A549 (cell line): ENCODE measurements at regions not wholly inside any gene's neighbourhood (a gene's known extent, or its start where the extent isn't known, plus 50 kb on each side); places are given as distances from the start of the nearest gene placed in this dataset.

Source experiments
- ATAC-seq, 2 experiments: fragments of 200-7000 bp in 1 of 2; fragments of >200 bp in 1 of 2; cut with Nextera tagmentation in 1 of 2; cut with Tn5 transposase in 1 of 2; 3 replicates each; pipeline versions ENCODE4 v1.8.0 to v1.9.1; 2018 to 2020; ENCODE audit warnings: mild to moderate bottlenecking in 1 of 2, moderate library complexity in 1 of 2
- CTCF ChIA-PET: fragments of 300-600 bp; sonication (Branson Sonifier 250); formaldehyde crosslinking; extraction: SDS; loops from one replicate; lab custom pipeline; 2021; ENCODE audit warnings: antibody characterized with exemption, inconsistent platforms; lab: Yijun Ruan, JAX
- POLR2A ChIA-PET: fragments of 350-600 bp; formaldehyde crosslinking; extraction: SDS; loops from one replicate; lab custom pipeline; 2021; ENCODE audit warnings: antibody characterized with exemption, inconsistent platforms; lab: Yijun Ruan, JAX
- DNase-seq, 2 experiments: peaks; one replicate each; pipeline versions ENCODE4 v3.0.0 to v3.0.0-alpha.2; 2011 to 2016; ENCODE audit warnings: low read depth in 1 of 2, low spot score in 1 of 2
- FAIRE-seq: peaks from 2 replicates; lab custom pipeline; 2011; peaks lifted over from hg19 to GRCh38; lab: Jason Lieb, UNC
- H3K27ac ChIP-seq, 2 experiments: fragments of >200 bp; sonication (Bioruptor Twin); formaldehyde crosslinking; 3 replicates each; pipeline ENCODE4 v1.5.1; 2016 to 2017
- H3K4me1 ChIP-seq: fragments of >200 bp; sonication (Bioruptor Twin); formaldehyde crosslinking; 3 replicates; pipeline ENCODE4 v1.6.1; 2016
- H3K4me2 ChIP-seq: fragments of >200 bp; sonication (Bioruptor Twin); formaldehyde crosslinking; 3 replicates; pipeline ENCODE4 v1.6.1; 2016
- H3K4me3 ChIP-seq: fragments of >200 bp; sonication (Bioruptor Twin); formaldehyde crosslinking; 3 replicates; pipeline ENCODE4 v1.5.1; 2016
- H3K9me3 ChIP-seq: fragments of >200 bp; sonication (Bioruptor Twin); formaldehyde crosslinking; 3 replicates; pipeline ENCODE4 v1.6.1; 2016
- BHLHE40 ChIP-seq: IDR thresholded peaks from 2 replicates; pipeline ENCODE4 v1.6.1; 2012; ENCODE audit warnings: low read depth, low read length, inconsistent platforms
- CBX8 ChIP-seq: fragments of 200-600 bp; sonication (generic); IDR thresholded peaks from 2 replicates; pipeline ENCODE4 v1.6.1; 2016
- CEBPB ChIP-seq, 2 experiments: fragments of >200 bp in 1 of 2; sonication (Bioruptor Twin) in 1 of 2; formaldehyde crosslinking in 1 of 2; IDR thresholded peaks; 2 replicates each; pipeline ENCODE4 v1.6.1; 2012 to 2016
- CHD2 ChIP-seq: fragments of 150-350 bp; IDR thresholded peaks from 2 replicates; pipeline ENCODE4 v1.6.1; 2014; ENCODE audit warnings: low read length; ENCODE audit not compliant: partially characterized antibody
- CHD4 ChIP-seq: fragments of 200-600 bp; sonication (generic); IDR thresholded peaks from 2 replicates; pipeline ENCODE4 v1.6.1; 2016; ENCODE audit warnings: antibody characterized with exemption, mild to moderate bottlenecking, borderline replicate concordance
- EHMT2 ChIP-seq: fragments of 200-600 bp; sonication (generic); IDR thresholded peaks from 2 replicates; pipeline ENCODE4 v1.6.1; 2016; ENCODE audit warnings: antibody characterized with exemption, low read depth, mild to moderate bottlenecking, moderate library complexity
- ELK1 ChIP-seq: fragments of 150-350 bp; IDR thresholded peaks from 2 replicates; pipeline ENCODE4 v1.6.1; 2014; ENCODE audit warnings: low read depth, mild to moderate bottlenecking, low read length
- ESRRA ChIP-seq: fragments of 150-350 bp; IDR thresholded peaks from 2 replicates; pipeline ENCODE4 v1.6.1; 2014; ENCODE audit warnings: mild to moderate bottlenecking, low read length, borderline replicate concordance
- FOSL2 ChIP-seq, 2 experiments: fragments of 450-650 bp in 1 of 2; fragments of >200 bp in 1 of 2; sonication (Bioruptor Twin) in 1 of 2; formaldehyde crosslinking; IDR thresholded peaks; 2 replicates each; pipeline versions ENCODE4 v1.5.0 to v1.6.1; 2016 to 2020; ENCODE audit warnings: mild to moderate bottlenecking in 1 of 2, moderate library complexity in 1 of 2
- GATA3 ChIP-seq: IDR thresholded peaks from 2 replicates; pipeline ENCODE4 v1.6.1; 2012; ENCODE audit warnings: borderline replicate concordance
- HES2 ChIP-seq: fragments of >200 bp; sonication (Bioruptor Twin); formaldehyde crosslinking; IDR thresholded peaks from 2 replicates; pipeline ENCODE4 v1.6.1; 2016
- HMGXB4 ChIP-seq: fragments of 250-450 bp; sonication (Bioruptor Pico); IDR thresholded peaks from 2 replicates; pipeline ENCODE4 v1.5.0; 2021; ENCODE audit warnings: mild to moderate bottlenecking, moderate library complexity, borderline replicate concordance
- HOXB13 ChIP-seq: fragments of 250-450 bp; sonication (Bioruptor Pico); IDR thresholded peaks from 2 replicates; pipeline ENCODE4 v1.5.0; 2020; ENCODE audit warnings: low read depth, mild to moderate bottlenecking, moderate library complexity
- HOXB5 ChIP-seq: fragments of 250-450 bp; sonication (Bioruptor Pico); IDR thresholded peaks from 2 replicates; pipeline ENCODE4 v1.5.0; 2020; ENCODE audit warnings: mild to moderate bottlenecking, moderate library complexity
- PHF8 ChIP-seq: fragments of 200-600 bp; sonication (generic); IDR thresholded peaks from 2 replicates; pipeline ENCODE4 v1.6.1; 2016; ENCODE audit warnings: low read depth, mild to moderate bottlenecking, antibody characterized with exemption, moderate library complexity, borderline replicate concordance
- POLR2A ChIP-seq: IDR thresholded peaks from 2 replicates; pipeline ENCODE4 v1.6.1; 2012; ENCODE audit warnings: mild to moderate bottlenecking, low read length
- POLR2AphosphoS2 ChIP-seq: conservative IDR thresholded peaks from 2 replicates; pipeline ENCODE4 v1.6.1; 2012; ENCODE audit warnings: low read length, improper control_type of control experiment, inconsistent platforms
- RARB ChIP-seq: fragments of 250-450 bp; sonication (Bioruptor Pico); IDR thresholded peaks from 2 replicates; pipeline ENCODE4 v1.8.0; 2021; ENCODE audit warnings: mild to moderate bottlenecking, moderate library complexity
- RNF2 ChIP-seq: fragments of 200-600 bp; sonication (generic); IDR thresholded peaks from 2 replicates; pipeline ENCODE4 v1.6.1; 2016; ENCODE audit warnings: low read depth, mild to moderate bottlenecking, antibody characterized with exemption, moderate library complexity, borderline replicate concordance
- SMC3 ChIP-seq: fragments of >200 bp; sonication (Bioruptor Twin); formaldehyde crosslinking; IDR thresholded peaks from 3 replicates; pipeline ENCODE4 v1.6.1; 2018; ENCODE audit warnings: inconsistent platforms
- TFCP2L1 ChIP-seq: fragments of 250-450 bp; sonication (Bioruptor Pico); IDR thresholded peaks from 2 replicates; pipeline ENCODE4 v1.5.0; 2021; ENCODE audit warnings: mild to moderate bottlenecking
- TP53 ChIP-seq: fragments of 250-450 bp; sonication (Bioruptor Pico); IDR thresholded peaks from 2 replicates; pipeline ENCODE4 v1.5.0; 2021; ENCODE audit warnings: mild to moderate bottlenecking, moderate library complexity
- USF2 ChIP-seq: fragments of 450-650 bp; IDR thresholded peaks from 2 replicates; pipeline ENCODE4 v1.6.1; 2014; ENCODE audit warnings: antibody characterized with exemption
- ZC3H11A ChIP-seq: fragments of 450-650 bp; IDR thresholded peaks from 2 replicates; pipeline ENCODE4 v1.6.1; 2014; ENCODE audit warnings: antibody characterized with exemption, mild to moderate bottlenecking
- WGBS: methylation state at CpG from one replicate; pipeline ENCODE4 v1.1.6; 2017; ENCODE audit errors: missing lambda C conversion rate; 5-methylcytosine and 5-hydroxymethylcytosine counted together
- TF ChIP-seq, protein P1 (sequence below): fragments of >200 bp; sonication (Bioruptor Twin); formaldehyde crosslinking; IDR thresholded peaks from 3 replicates; pipeline ENCODE4 v1.5.1; 2016
- TF ChIP-seq, protein P2 (sequence below): fragments of 250-450 bp; sonication (Bioruptor Pico); IDR thresholded peaks from 2 replicates; pipeline ENCODE4 v1.5.0; 2020; ENCODE audit warnings: low read depth, mild to moderate bottlenecking, moderate library complexity

DNA sequence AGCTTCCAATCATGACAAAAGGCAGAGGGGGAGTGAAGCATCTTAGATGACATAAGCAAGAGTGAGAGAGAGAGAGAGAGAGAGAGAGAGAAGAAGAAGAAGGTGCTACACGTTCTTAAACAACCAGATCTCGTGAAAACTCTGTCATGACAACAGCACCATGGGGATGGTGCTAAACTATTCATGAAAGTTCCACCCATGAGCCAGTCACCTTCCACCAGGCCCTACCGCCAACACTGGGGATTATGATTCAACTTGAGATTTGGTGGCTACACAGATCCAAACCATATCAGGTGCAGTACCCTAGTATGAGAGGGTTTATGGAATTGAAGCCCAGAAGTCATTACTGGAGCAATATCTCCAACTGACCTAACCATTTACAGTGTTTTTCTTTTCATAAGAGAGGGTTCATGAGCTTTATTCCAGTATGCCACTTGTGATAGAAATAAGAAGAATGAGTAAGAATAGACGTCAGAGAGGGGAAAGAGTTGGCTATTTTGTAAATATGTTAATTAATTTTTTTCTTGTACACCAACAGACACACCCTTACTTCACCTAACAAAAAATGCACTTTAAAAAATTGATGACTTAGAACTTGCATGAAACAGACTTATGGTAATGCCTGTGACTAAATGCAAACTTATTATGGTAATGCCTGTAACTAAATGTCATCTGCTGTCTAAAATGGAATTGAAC is 680.4 kb upstream of the ITGA1 start:
- no peak for DNase-seq
- ATAC-seq = no peak
- WGBS = 3% methylated on average over 4 of the region's 4 CpGs
- Histone ChIP-seq H3K4me1 (no peaks in the 10 kb centered on the region), H3K4me3 (no peak overlapping the region), H3K27ac (no peak overlapping the region), H3K4me2 (no peak overlapping the region), H3K9me3 (no peaks in the 10 kb centered on the region)
- ChIA-PET CTCF (no interaction called here), POLR2A (no interaction called here)
- no peak for FAIRE-seq
- TF ChIP-seq ZC3H11A = no peak
- TF ChIP-seq POLR2A = no peak
- TF ChIP-seq PHF8 = no peak

- no peak for FAIRE-seq
- H3K4me3 ChIP-seq = no peak overlapping the region
- no peaks in the 10 kb centered on the region for H3K9me3 ChIP-seq
- POLR2A ChIA-PET = no interaction called here
- H3K4me2 ChIP-seq = no peak overlapping the region
- ATAC-seq = no peak
- WGBS = 2% methylated on average over 1 of the region's 1 CpG
- CTCF ChIA-PET = no interaction called here
- H3K27ac ChIP-seq = no peak overlapping the region
- no peak for DNase-seq
- H3K4me1 ChIP-seq = no peaks in the 10 kb centered on the region
- TF ChIP-seq CBX8 (no peak), HOXB5 (no peak), HES2 (no peak), USF2 (no peak), EHMT2 (no peak), RARB (CRISPR knock-in tag) (no peak), TP53 (no peak)
These were observed 667.9 kb upstream of the ITGA1 start for GRCh38 chr5:52119768-52120167.

DNA sequence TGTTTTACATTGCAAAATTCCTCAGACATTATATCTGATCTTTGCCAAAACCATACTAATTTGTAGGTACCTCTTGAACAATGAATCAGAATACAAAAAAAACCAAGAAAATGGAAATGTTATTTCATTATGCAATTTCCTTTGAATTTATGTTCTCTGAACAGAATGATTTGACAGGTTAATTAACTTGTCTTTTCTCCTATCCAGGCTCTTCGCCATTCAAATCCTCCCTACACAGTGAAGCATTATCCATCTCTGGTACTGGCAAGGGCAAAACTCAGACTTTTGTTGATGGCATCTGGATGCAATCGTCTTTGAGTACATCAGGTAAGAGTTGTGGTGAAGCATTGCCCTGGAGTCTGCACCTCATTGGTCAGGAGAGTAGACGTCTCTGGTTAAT is 655.7 kb upstream of the ITGA1 start:
- Histone ChIP-seq H3K27ac (no peak overlapping the region), H3K9me3 (no peaks in the 10 kb centered on the region), H3K4me2 (no peak overlapping the region), H3K4me3 (no peak overlapping the region), H3K4me1 (no peaks in the 10 kb centered on the region)
- DNase-seq = no peak
- no peak for FAIRE-seq
- CTCF ChIA-PET = no interaction called here
- no peak for TF ChIP-seq CEBPB (IDR thresholded peaks at IDR 0.05)
- TF ChIP-seq, protein P1, sequence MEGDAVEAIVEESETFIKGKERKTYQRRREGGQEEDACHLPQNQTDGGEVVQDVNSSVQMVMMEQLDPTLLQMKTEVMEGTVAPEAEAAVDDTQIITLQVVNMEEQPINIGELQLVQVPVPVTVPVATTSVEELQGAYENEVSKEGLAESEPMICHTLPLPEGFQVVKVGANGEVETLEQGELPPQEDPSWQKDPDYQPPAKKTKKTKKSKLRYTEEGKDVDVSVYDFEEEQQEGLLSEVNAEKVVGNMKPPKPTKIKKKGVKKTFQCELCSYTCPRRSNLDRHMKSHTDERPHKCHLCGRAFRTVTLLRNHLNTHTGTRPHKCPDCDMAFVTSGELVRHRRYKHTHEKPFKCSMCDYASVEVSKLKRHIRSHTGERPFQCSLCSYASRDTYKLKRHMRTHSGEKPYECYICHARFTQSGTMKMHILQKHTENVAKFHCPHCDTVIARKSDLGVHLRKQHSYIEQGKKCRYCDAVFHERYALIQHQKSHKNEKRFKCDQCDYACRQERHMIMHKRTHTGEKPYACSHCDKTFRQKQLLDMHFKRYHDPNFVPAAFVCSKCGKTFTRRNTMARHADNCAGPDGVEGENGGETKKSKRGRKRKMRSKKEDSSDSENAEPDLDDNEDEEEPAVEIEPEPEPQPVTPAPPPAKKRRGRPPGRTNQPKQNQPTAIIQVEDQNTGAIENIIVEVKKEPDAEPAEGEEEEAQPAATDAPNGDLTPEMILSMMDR = no peak
- TF ChIP-seq HMGXB4 = no peak
- no peak for TF ChIP-seq TP53
- no peak for TF ChIP-seq ESRRA
- no peak for TF ChIP-seq CHD4
- no peak for TF ChIP-seq CHD2
- TF ChIP-seq ZC3H11A = no peak
- TF ChIP-seq RNF2 = no peak
- TF ChIP-seq BHLHE40 = no peak
- TF ChIP-seq GATA3 = no peak
- TF ChIP-seq FOSL2 (IDR thresholded peaks at IDR 0.05) = no peak
- TF ChIP-seq FOSL2 (CRISPR knock-in tag; IDR thresholded peaks at IDR 0.05) = no peak
- TF ChIP-seq, protein P2, sequence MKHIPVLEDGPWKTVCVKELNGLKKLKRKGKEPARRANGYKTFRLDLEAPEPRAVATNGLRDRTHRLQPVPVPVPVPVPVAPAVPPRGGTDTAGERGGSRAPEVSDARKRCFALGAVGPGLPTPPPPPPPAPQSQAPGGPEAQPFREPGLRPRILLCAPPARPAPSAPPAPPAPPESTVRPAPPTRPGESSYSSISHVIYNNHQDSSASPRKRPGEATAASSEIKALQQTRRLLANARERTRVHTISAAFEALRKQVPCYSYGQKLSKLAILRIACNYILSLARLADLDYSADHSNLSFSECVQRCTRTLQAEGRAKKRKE (CRISPR knock-in tag) = no peak
- no peak for TF ChIP-seq TFCP2L1 (CRISPR knock-in tag)
- no peak for TF ChIP-seq HOXB13 (CRISPR knock-in tag)
- TF ChIP-seq SMC3 = no peak
- TF ChIP-seq POLR2AphosphoS2 = no peak
- TF ChIP-seq CBX8 = no peak
- TF ChIP-seq ELK1 = no peak
- ATAC-seq = no peak
- POLR2A ChIA-PET = no interaction called here
- WGBS = 3% methylated on average over 3 of the region's 3 CpGs
